A673 (cell line): ENCODE measurements at regions not wholly inside any gene's neighbourhood (a gene's known extent, or its start where the extent isn't known, plus 50 kb on each side); places are given as distances from the start of the nearest gene placed in this dataset.

Source experiments
- CTCF ChIP-seq: fragments of 300-800, 200-600 bp; sonication (generic); conservative IDR thresholded peaks from 2 replicates; pipeline ENCODE4 v1.5.1; 2017; ENCODE audit warnings: low read depth, mild to moderate bottlenecking, antibody characterized with exemption, low read length, moderate library complexity, mixed read lengths
- EZH2 ChIP-seq: fragments of 200-600 bp; sonication (generic); IDR thresholded peaks from 2 replicates; pipeline ENCODE4 v1.6.1; 2017; ENCODE audit warnings: borderline replicate concordance, low read depth, mild to moderate bottlenecking, mixed read lengths, antibody characterized with exemption, low read length; ENCODE audit not compliant: poor library complexity, severe bottlenecking

DNA sequence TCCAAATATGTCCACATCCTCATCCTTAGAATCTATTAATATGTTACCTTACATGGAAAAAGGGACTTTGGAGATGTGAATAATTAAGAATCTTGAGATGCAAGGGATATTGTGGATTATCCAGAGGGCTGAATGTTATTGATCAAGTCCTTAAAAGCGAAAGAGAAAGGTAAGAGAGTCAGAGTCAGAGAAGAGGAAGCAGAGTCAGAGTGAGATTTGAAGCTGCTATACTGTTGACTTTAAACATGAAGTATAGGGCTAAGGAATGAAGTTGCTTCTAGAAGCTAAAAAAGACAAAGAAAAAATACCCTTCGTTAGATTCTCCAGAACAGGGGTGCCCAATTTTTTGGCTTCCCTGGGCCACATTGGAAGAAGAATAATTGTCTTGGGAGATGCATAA lies 627.2 kb upstream of the SLITRK6 start:
- TF ChIP-seq CTCF: no peak
- TF ChIP-seq EZH2: no peak
